HG02588 (cell line): ENCODE measurements at regions not wholly inside any gene's neighbourhood (a gene's known extent, or its start where the extent isn't known, plus 50 kb on each side); places are given as distances from the start of the nearest gene placed in this dataset.
"Not testable (repeated sequence)": the region's sequence is repeated elsewhere in the genome, so short reads cannot be mapped to it uniquely, and the experiment has no call there.

ENCODE experiments used
- ATAC-seq: cut with Tn5 transposase; IDR thresholded peaks from one replicate; pipeline ENCODE4 v1.9.1; 2021; ENCODE audit warnings: mild to moderate bottlenecking, moderate library complexity; ENCODE audit not compliant: unreplicated experiment

DNA sequence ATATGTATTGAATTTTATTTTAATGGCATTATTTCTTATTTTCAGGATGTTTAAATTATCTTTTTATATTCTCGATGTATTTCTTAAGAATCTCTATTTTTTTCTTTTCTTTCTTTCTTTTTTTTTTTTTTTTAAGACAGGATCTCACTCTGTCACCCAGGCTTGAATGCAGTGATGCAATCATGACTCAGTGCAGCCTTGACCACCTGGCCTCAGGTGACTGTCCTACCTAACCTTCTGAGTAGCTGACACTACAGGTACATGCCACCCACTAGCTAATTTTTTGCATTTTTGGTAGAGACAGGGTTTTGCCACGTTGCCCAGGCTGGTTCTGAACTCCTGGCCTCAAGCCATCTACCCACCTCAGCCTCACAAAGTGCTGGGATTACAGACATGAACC lies 143.8 kb upstream of the LAMA2 start:
- no peak for ATAC-seq

- ATAC-seq: peak; percentile 70
These were observed 144.8 kb upstream of the LAMA2 start for GRCh38 chr6:128738112-128738511.

GRCh38 chr6:128736780-128737179 lies 146.2 kb upstream of the LAMA2 start:
- ATAC-seq: no peak

GRCh38 chr6:128731249-128732165 lies 151.4 kb upstream of the LAMA2 start:
- peak; percentile 50 for ATAC-seq

- no peak for ATAC-seq
These were observed 155.4 kb upstream of the LAMA2 start for GRCh38 chr6:128727500-128727899.

- no peak for ATAC-seq
These were observed 157.4 kb upstream of the LAMA2 start for GRCh38 chr6:128725271-128726233.

DNA sequence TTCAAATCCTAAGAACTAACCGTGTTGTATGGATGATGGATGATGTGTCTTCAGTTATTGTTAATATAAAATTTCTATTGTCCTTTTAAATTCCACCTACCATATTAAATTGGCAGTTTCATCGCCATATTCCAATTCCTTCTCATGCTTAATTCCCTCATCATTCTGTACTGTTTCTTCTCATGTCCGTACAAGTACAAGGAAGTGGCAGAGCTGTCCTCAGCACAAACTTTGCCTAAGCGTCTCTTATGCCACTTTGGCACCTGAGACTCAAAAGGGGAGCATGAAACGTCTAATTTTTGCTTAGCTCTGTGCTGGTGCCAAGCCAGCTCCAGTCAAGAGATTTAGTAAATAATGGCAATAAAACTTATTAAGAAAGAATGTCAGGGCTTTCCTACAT lies 158.2 kb upstream of the LAMA2 start:
- no peak for ATAC-seq

- ATAC-seq: no peak
These were observed 159.3 kb upstream of the LAMA2 start for GRCh38 chr6:128723667-128724066.

GRCh38 chr6:128720891-128721290 lies 162.0 kb upstream of the LAMA2 start:
- no peak for ATAC-seq

GRCh38 chr6:128719786-128720185 lies 163.2 kb upstream of the LAMA2 start:
- ATAC-seq: no peak

DNA sequence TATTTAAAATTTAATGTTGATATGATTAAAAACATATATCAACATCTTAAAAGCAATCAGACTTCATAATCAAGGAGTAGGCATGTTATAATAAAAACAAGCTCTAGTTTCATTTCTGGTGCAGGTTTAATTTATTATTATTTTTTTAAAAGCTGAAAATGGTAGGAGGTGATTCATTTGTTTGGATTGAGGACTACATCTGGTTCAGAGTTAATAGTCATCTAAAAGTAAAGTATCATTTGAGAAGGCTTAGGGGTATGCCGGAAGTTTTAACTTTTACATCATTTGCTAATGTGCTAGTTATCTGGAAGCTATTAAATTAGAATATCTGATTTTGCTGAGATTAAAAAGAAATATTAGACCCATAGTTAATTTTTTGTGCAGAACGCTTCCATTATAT lies 169.5 kb upstream of the LAMA2 start:
- ATAC-seq: no peak

GRCh38 chr6:128712898-128713297 lies 170.0 kb upstream of the LAMA2 start:
- no peak for ATAC-seq

- ATAC-seq: no peak
These were observed 171.8 kb upstream of the LAMA2 start for GRCh38 chr6:128711149-128711548.

GRCh38 chr6:128710315-128710714 lies 172.6 kb upstream of the LAMA2 start:
- no peak for ATAC-seq

DNA sequence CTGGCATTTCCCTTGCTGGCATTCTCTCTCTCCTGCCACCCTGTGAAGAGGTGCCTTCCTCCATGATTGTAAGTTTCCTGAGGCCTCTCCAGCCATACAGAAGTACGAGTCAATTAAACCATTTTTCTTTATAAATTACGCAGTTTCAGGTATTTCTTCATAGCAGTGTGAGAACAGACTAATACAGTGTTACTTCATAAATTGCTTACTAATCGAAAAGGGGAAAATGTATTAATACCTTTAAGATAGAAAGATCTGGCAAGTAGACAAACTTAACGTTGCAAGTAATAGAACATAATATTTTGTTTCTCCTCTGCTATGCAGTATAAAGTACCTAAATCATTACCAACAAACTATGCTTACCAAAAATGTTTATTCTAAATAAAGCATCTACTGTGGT lies 178.3 kb upstream of the LAMA2 start:
- no peak for ATAC-seq

DNA sequence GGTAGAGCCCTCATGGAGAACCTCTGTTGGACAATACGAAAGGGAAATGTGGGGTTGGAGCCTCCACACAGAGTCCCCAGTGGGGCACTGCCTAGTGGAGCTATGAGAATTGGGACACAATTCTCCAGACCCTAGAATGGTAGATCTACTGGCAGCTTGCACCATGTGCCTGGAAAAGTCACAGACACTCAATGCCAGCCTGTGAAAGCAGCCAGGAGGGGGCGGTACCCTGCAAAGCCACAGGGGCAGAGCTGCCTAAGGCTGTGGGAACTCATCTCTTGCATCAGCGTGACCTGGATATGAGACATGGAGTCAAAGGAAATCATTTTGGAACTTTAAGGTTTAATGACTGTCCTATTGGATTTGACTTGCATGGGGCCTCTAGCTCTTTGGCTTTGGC lies 179.1 kb upstream of the LAMA2 start:
- not testable (repeated sequence) for ATAC-seq

GRCh38 chr6:128696691-128697689 lies 176.6 kb upstream of the PTPRK start:
- no peak for ATAC-seq

DNA sequence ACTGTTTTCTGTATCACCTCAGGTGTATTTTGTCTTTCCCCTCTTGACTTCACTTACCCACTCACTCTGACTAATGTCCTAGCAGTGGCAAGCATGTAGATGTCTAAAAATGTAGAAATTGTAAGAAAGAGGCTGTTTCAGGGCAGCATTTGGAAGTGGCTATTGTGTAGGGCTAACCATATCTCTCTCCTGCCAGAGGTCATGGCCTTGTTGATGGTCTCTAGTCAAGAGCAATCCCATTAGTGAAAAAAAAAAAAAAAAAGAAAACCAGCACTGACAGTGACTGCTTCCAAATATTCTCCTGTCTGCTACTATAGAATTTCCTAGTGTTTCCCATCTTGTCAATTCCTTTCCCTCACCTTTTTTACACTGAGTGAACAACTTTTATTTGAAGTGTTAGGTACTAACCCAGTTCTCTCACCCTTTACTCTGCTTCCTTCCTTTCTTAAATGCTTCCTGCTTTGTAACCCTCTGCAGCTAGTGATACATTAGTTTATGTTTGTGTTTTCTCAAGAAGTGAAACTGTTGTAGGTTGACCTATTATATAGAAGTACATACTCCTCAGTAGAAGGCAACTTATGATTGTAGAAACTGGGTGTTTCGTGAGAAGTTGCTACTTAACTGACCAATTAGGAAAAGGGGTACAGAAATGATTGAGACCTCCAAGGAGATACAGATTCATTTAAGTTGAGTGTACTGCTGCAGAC lies 174.1 kb upstream of the PTPRK start:
- ATAC-seq: peak; percentile 94

- no peak for ATAC-seq
These were observed 169.7 kb upstream of the PTPRK start for GRCh38 chr6:128690063-128690462.

DNA sequence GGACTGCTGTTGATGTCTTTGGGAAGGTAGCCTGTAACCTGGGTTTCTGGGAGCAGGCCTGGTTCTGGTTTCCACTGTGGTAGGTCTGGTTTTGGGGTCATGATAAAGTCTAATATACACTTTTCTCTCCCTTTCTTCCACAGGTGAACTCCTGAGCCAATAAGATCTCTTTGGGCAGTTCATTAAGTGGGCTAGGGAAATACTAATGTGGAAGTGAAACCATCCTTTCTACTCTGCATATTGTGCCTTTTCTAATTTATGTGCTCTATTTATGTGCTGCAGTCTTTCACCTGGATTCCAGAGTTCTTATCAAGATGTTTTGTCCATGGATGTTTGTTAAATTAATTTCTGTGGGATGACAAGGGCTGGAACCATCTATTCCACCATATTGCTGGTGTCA lies 165.7 kb upstream of the PTPRK start:
- ATAC-seq: peak; percentile 77
